ENCODE measurements at regions not wholly inside any gene's neighbourhood (a gene's known extent, or its start where the extent isn't known, plus 50 kb on each side); places are given as distances from the start of the nearest gene placed in this dataset.

DNA sequence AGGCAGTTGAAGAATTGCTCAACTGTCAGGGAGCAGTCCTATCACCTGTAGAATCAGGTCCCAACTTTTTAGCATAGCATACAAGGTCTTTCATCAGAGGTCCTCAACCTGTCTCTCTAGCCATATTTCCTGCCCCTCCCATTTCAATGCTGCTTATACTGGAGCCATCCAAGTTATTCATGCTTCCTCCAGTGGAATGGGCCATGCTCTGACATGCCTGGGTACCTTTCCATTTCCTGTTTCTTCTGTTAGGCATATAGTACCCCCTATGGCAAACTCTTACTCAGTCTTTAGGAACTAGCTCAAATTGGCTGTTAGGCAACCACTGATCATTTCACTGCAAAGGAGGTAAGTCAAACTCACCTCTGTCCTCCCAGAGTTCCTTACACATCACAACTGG lies 51.0 kb upstream of the ABCA12 start:
- TF ChIP-seq POLR2A (IDR thresholded peaks at IDR 0.05; ENCODE audit: borderline replicate concordance, extremely low read depth, insufficient read depth, insufficient read length) (no peak), ZNF274 (IDR thresholded peaks at IDR 0.05; ENCODE audit: low read depth, low read length) (no peak), RAD21 (IDR thresholded peaks at IDR 0.05; ENCODE audit: low read depth) (no peak), EZH2 (IDR thresholded peaks at IDR 0.05) (no peak), POLR2AphosphoS5 (IDR thresholded peaks at IDR 0.05; ENCODE audit: low read depth, low read length) (no peak)
- TF ChIP-seq, protein P1, sequence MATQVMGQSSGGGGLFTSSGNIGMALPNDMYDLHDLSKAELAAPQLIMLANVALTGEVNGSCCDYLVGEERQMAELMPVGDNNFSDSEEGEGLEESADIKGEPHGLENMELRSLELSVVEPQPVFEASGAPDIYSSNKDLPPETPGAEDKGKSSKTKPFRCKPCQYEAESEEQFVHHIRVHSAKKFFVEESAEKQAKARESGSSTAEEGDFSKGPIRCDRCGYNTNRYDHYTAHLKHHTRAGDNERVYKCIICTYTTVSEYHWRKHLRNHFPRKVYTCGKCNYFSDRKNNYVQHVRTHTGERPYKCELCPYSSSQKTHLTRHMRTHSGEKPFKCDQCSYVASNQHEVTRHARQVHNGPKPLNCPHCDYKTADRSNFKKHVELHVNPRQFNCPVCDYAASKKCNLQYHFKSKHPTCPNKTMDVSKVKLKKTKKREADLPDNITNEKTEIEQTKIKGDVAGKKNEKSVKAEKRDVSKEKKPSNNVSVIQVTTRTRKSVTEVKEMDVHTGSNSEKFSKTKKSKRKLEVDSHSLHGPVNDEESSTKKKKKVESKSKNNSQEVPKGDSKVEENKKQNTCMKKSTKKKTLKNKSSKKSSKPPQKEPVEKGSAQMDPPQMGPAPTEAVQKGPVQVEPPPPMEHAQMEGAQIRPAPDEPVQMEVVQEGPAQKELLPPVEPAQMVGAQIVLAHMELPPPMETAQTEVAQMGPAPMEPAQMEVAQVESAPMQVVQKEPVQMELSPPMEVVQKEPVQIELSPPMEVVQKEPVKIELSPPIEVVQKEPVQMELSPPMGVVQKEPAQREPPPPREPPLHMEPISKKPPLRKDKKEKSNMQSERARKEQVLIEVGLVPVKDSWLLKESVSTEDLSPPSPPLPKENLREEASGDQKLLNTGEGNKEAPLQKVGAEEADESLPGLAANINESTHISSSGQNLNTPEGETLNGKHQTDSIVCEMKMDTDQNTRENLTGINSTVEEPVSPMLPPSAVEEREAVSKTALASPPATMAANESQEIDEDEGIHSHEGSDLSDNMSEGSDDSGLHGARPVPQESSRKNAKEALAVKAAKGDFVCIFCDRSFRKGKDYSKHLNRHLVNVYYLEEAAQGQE (IDR thresholded peaks at IDR 0.05; ENCODE audit: low read depth), result no peak
- TF ChIP-seq, protein P2, sequence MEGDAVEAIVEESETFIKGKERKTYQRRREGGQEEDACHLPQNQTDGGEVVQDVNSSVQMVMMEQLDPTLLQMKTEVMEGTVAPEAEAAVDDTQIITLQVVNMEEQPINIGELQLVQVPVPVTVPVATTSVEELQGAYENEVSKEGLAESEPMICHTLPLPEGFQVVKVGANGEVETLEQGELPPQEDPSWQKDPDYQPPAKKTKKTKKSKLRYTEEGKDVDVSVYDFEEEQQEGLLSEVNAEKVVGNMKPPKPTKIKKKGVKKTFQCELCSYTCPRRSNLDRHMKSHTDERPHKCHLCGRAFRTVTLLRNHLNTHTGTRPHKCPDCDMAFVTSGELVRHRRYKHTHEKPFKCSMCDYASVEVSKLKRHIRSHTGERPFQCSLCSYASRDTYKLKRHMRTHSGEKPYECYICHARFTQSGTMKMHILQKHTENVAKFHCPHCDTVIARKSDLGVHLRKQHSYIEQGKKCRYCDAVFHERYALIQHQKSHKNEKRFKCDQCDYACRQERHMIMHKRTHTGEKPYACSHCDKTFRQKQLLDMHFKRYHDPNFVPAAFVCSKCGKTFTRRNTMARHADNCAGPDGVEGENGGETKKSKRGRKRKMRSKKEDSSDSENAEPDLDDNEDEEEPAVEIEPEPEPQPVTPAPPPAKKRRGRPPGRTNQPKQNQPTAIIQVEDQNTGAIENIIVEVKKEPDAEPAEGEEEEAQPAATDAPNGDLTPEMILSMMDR (IDR thresholded peaks at IDR 0.05 in 2 of 3, conservative IDR thresholded peaks at IDR 0.05 in 1 of 3; ENCODE audit: borderline replicate concordance in 1 of 3, insufficient read depth in 1 of 3, low read depth in 2 of 3, low read length in 2 of 3), result no peak
- TF ChIP-seq, protein P3, sequence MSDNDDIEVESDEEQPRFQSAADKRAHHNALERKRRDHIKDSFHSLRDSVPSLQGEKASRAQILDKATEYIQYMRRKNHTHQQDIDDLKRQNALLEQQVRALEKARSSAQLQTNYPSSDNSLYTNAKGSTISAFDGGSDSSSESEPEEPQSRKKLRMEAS (IDR thresholded peaks at IDR 0.05), result no peak
